SK-N-SH (cell line): ENCODE measurements at regions not wholly inside any gene's neighbourhood (a gene's known extent, or its start where the extent isn't known, plus 50 kb on each side); places are given as distances from the start of the nearest gene placed in this dataset.

Source experiments
- CTCF ChIA-PET: fragments of 300-600, 350-600 bp; formaldehyde crosslinking; extraction: SDS; loops from one replicate; lab custom pipeline; 2021; lab: Yijun Ruan, JAX
- POLR2A ChIA-PET: fragments of 350-600 bp; sonication (Branson Sonifier 250); formaldehyde crosslinking; extraction: SDS; loops from one replicate; lab custom pipeline; 2020; ENCODE audit warnings: antibody characterized with exemption, inconsistent platforms; lab: Yijun Ruan, JAX
- DNase-seq: peaks from one replicate; pipeline ENCODE4 v3.0.0; 2012
- H2AFZ ChIP-seq: fragments of 200-600 bp; sonication (generic); 2 replicates; pipeline ENCODE4 v1.8.1; 2016; ENCODE audit warnings: antibody characterized with exemption, mild to moderate bottlenecking, low read depth
- H3F3A ChIP-seq: fragments of 200-600 bp; sonication (generic); replicated peaks from 2 replicates; pipeline ENCODE3; 2016; ENCODE audit warnings: antibody characterized with exemption, mild to moderate bottlenecking; ENCODE audit not compliant: insufficient read depth
- H3K27ac ChIP-seq, 2 experiments: fragments of 200-500 bp in 1 of 2; fragments of 200-600 bp in 1 of 2; sonication (Bioruptor generic) in 1 of 2; sonication (generic), shearing (Covaris generic) in 1 of 2; 2 replicates each; pipeline versions ENCODE4 v1.5.1 to v1.6.1; 2014 to 2016; ENCODE audit warnings: low read depth in 2 of 2, inconsistent platforms in 1 of 2, low read length in 1 of 2, mild to moderate bottlenecking in 1 of 2, mixed read lengths in 1 of 2
- H3K27me3 ChIP-seq: fragments of 200-600 bp; sonication (generic), shearing (Covaris generic); 2 replicates; pipeline ENCODE4 v1.6.1; 2016; ENCODE audit warnings: mixed run types; ENCODE audit not compliant: insufficient read depth
- H3K36me3 ChIP-seq, 2 experiments: fragments of 200-500 bp in 1 of 2; fragments of 200-600 bp in 1 of 2; sonication (Bioruptor generic) in 1 of 2; sonication (generic) in 1 of 2; replicated peaks in 1 of 2; 2 replicates each; pipeline versions ENCODE3 to v1.5.1; 2014 to 2016; ENCODE audit warnings: low read length in 1 of 2, mild to moderate bottlenecking in 1 of 2; ENCODE audit not compliant: insufficient read depth in 2 of 2, control insufficient read depth in 1 of 2
- H3K4me1 ChIP-seq, 2 experiments: fragments of 200-500 bp in 1 of 2; fragments of 200-600 bp in 1 of 2; sonication (Bioruptor generic) in 1 of 2; sonication (generic), shearing (Covaris generic) in 1 of 2; 2 replicates each; pipeline versions ENCODE4 v1.5.1 to v1.6.1; 2014 to 2016; ENCODE audit warnings: low read depth in 1 of 2, low read length in 1 of 2, mixed run types in 1 of 2; ENCODE audit not compliant: insufficient read depth in 2 of 2, control insufficient read depth in 1 of 2
- H3K4me2 ChIP-seq: fragments of 200-600 bp; sonication (generic), shearing (Covaris generic); 2 replicates; pipeline ENCODE4 v1.6.1; 2017; ENCODE audit warnings: mixed run types
- H3K4me3 ChIP-seq, 2 experiments: fragments of 200-500 bp in 1 of 2; fragments of 200-600 bp in 1 of 2; sonication (Bioruptor generic) in 1 of 2; sonication (generic), shearing (Covaris generic) in 1 of 2; 2 replicates each; pipeline versions ENCODE4 v1.5.1 to v1.8.1; 2014 to 2016; ENCODE audit warnings: low read depth in 2 of 2, inconsistent platforms in 1 of 2, low read length in 1 of 2, mild to moderate bottlenecking in 1 of 2, mixed read lengths in 1 of 2, moderate library complexity in 1 of 2
- H3K79me2 ChIP-seq: fragments of 200-600 bp; sonication (generic); 2 replicates; pipeline ENCODE4 v1.8.1; 2017; ENCODE audit warnings: mild to moderate bottlenecking; ENCODE audit not compliant: insufficient read depth
- H3K9ac ChIP-seq: fragments of 200-600 bp; sonication (generic); 2 replicates; pipeline ENCODE4 v1.6.1; 2017; ENCODE audit warnings: mixed run types
- H3K9me2 ChIP-seq: fragments of 200-600 bp; sonication (generic); 2 replicates; pipeline ENCODE4 v1.6.1; 2017; ENCODE audit warnings: mixed run types
- H3K9me3 ChIP-seq: fragments of 200-600 bp; sonication (generic); 2 replicates; pipeline ENCODE4 v1.6.1; 2017; ENCODE audit warnings: mixed run types, mild to moderate bottlenecking, moderate library complexity
- H4K20me1 ChIP-seq: fragments of 200-600 bp; sonication (generic); 2 replicates; pipeline ENCODE4 v1.6.1; 2017; ENCODE audit warnings: mild to moderate bottlenecking, mixed run types; ENCODE audit not compliant: insufficient read depth
- CHD2 ChIP-seq: fragments of 150-350 bp; IDR thresholded peaks from 2 replicates; pipeline ENCODE4 v1.6.1; 2018; ENCODE audit warnings: low read length; ENCODE audit not compliant: partially characterized antibody
- CTCF ChIP-seq: fragments of 200-600 bp; sonication (generic); IDR thresholded peaks from 2 replicates; pipeline ENCODE4 v1.6.1; 2017; ENCODE audit warnings: antibody characterized with exemption, mild to moderate bottlenecking, moderate library complexity
- ELF1 ChIP-seq: IDR thresholded peaks from 2 replicates; pipeline ENCODE4 v1.4.0; 2012
- FOSL2 ChIP-seq: IDR thresholded peaks from 2 replicates; pipeline ENCODE4 v1.4.0; 2012; ENCODE audit warnings: low read depth, mild to moderate bottlenecking, moderate library complexity, borderline replicate concordance
- FOXJ3 ChIP-seq: sonication (generic); formaldehyde crosslinking; IDR thresholded peaks from 2 replicates; pipeline ENCODE4 v1.5.1; 2020; ENCODE audit warnings: mild to moderate bottlenecking, missing genetic modification reagents
- FOXM1 ChIP-seq: IDR thresholded peaks from 2 replicates; pipeline ENCODE4 v1.4.0; 2012; ENCODE audit warnings: low read depth, mild to moderate bottlenecking
- GABPA ChIP-seq: IDR thresholded peaks from 2 replicates; pipeline ENCODE4 v1.4.0; 2012; ENCODE audit warnings: low read depth, mild to moderate bottlenecking
- JUND ChIP-seq: IDR thresholded peaks from 2 replicates; pipeline ENCODE4 v1.4.0; 2012
- MAX ChIP-seq: IDR thresholded peaks from 2 replicates; pipeline ENCODE4 v1.4.0; 2012; ENCODE audit warnings: low read depth
- MXI1 ChIP-seq: IDR thresholded peaks from 2 replicates; pipeline ENCODE4 v1.6.1; 2012; ENCODE audit warnings: mild to moderate bottlenecking, low read depth, low read length, improper control_type of control experiment
- NFIC ChIP-seq: IDR thresholded peaks from 2 replicates; pipeline ENCODE4 v1.4.0; 2012; ENCODE audit warnings: borderline replicate concordance
- NRF1 ChIP-seq: IDR thresholded peaks from 2 replicates; pipeline ENCODE4 v1.6.1; 2012; ENCODE audit warnings: low read depth, mild to moderate bottlenecking, low read length
- POLR2AphosphoS5 ChIP-seq: IDR thresholded peaks from 2 replicates; pipeline ENCODE4 v1.6.1; 2012; ENCODE audit warnings: low read depth, low read length
- RAD21 ChIP-seq: IDR thresholded peaks from 2 replicates; pipeline ENCODE4 v1.6.1; 2012; ENCODE audit warnings: mild to moderate bottlenecking, low read length
- RCOR1 ChIP-seq: fragments of 150-350 bp; IDR thresholded peaks from 2 replicates; pipeline ENCODE4 v1.6.1; 2017; ENCODE audit warnings: antibody characterized with exemption, low read length
- RFX5 ChIP-seq: IDR thresholded peaks from 2 replicates; pipeline ENCODE4 v1.6.1; 2012; ENCODE audit warnings: mild to moderate bottlenecking, improper control_type of control experiment, low read length
- RXRA ChIP-seq: IDR thresholded peaks from 2 replicates; pipeline ENCODE4 v1.4.0; 2012; ENCODE audit warnings: low read depth, mild to moderate bottlenecking, borderline replicate concordance
- SMC3 ChIP-seq: IDR thresholded peaks from 2 replicates; pipeline ENCODE4 v1.6.1; 2012; ENCODE audit warnings: low read depth, low read length, improper control_type of control experiment
- TAF1 ChIP-seq: IDR thresholded peaks from 2 replicates; pipeline ENCODE4 v1.6.1; 2012; ENCODE audit warnings: low read depth, mild to moderate bottlenecking, low read length, moderate library complexity, borderline replicate concordance
- TCF12 ChIP-seq: IDR thresholded peaks from 2 replicates; pipeline ENCODE4 v1.4.0; 2012
- TEAD4 ChIP-seq: IDR thresholded peaks from 2 replicates; pipeline ENCODE4 v1.4.0; 2012; ENCODE audit warnings: mild to moderate bottlenecking, borderline replicate concordance; ENCODE audit not compliant: insufficient read depth
- WGBS: methylation state at CpG from one replicate; pipeline ENCODE4 v1.1.6; 2017; ENCODE audit warnings: low lambda C conversion rate; 5-methylcytosine and 5-hydroxymethylcytosine counted together
- TF ChIP-seq, protein P1 (sequence below): IDR thresholded peaks from 2 replicates; pipeline ENCODE4 v1.6.1; 2012; ENCODE audit warnings: mild to moderate bottlenecking, low read depth, low read length, moderate library complexity

- H3K36me3 ChIP-seq, result no peaks in the 10 kb centered on the region
- H4K20me1 ChIP-seq, result no peaks in the 10 kb centered on the region
- H3K9me2 ChIP-seq, result no peaks in the 10 kb centered on the region
- TF ChIP-seq SMC3 (no peak), CTCF (no peak), NRF1 (no peak), MXI1 (no peak), RFX5 (no peak), FOXJ3 (CRISPR knock-in tag) (no peak), TCF12 (no peak), ELF1 (no peak), GABPA (no peak), POLR2AphosphoS5 (no peak), TEAD4 (no peak), NFIC (no peak), FOSL2 (no peak), CHD2 (no peak)
- TF ChIP-seq, protein P1, sequence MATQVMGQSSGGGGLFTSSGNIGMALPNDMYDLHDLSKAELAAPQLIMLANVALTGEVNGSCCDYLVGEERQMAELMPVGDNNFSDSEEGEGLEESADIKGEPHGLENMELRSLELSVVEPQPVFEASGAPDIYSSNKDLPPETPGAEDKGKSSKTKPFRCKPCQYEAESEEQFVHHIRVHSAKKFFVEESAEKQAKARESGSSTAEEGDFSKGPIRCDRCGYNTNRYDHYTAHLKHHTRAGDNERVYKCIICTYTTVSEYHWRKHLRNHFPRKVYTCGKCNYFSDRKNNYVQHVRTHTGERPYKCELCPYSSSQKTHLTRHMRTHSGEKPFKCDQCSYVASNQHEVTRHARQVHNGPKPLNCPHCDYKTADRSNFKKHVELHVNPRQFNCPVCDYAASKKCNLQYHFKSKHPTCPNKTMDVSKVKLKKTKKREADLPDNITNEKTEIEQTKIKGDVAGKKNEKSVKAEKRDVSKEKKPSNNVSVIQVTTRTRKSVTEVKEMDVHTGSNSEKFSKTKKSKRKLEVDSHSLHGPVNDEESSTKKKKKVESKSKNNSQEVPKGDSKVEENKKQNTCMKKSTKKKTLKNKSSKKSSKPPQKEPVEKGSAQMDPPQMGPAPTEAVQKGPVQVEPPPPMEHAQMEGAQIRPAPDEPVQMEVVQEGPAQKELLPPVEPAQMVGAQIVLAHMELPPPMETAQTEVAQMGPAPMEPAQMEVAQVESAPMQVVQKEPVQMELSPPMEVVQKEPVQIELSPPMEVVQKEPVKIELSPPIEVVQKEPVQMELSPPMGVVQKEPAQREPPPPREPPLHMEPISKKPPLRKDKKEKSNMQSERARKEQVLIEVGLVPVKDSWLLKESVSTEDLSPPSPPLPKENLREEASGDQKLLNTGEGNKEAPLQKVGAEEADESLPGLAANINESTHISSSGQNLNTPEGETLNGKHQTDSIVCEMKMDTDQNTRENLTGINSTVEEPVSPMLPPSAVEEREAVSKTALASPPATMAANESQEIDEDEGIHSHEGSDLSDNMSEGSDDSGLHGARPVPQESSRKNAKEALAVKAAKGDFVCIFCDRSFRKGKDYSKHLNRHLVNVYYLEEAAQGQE, result no peak
- POLR2A ChIA-PET, result no interaction called here
- no peaks in the 10 kb centered on the region for H3K27me3 ChIP-seq
- DNase-seq, result no peak
- H3K4me2 ChIP-seq, result no peak overlapping the region
- no peaks in the 10 kb centered on the region for H3F3A ChIP-seq
- H3K9ac ChIP-seq, result no peak overlapping the region
- no peaks in the 10 kb centered on the region for H3K79me2 ChIP-seq
- CTCF ChIA-PET, result no interaction called here
- no peaks in the 10 kb centered on the region for H3K9me3 ChIP-seq
- H3K4me1 ChIP-seq, result no peaks in the 10 kb centered on the region
- no peak overlapping the region for H2AFZ ChIP-seq
- WGBS, result 55% methylated on average over 3 of the region's 3 CpGs
- no peak overlapping the region for H3K27ac ChIP-seq
- H3K4me3 ChIP-seq, result no peak overlapping the region
Measured at GRCh38 chr2:210753386-210753785, 197.0 kb downstream of the CPS1 start.

GRCh38 chr2:210756855-210757254 is 200.5 kb downstream of the CPS1 start:
- ChIA-PET CTCF (interaction anchor here (1.4 kb wide), 1 partner anchor 11 kb away, joined by 4 read pairs; no protein-coding TSS in a partner anchor), POLR2A (no interaction called here)
- Histone ChIP-seq H3K27me3 (no peaks in the 10 kb centered on the region), H3K9me3 (no peaks in the 10 kb centered on the region), H2AFZ (no peak overlapping the region), H4K20me1 (no peaks in the 10 kb centered on the region), H3K27ac (no peak overlapping the region), H3K9ac (no peak overlapping the region), H3K36me3 (no peaks in the 10 kb centered on the region), H3K9me2 (no peaks in the 10 kb centered on the region), H3K4me3 (no peak overlapping the region), H3K4me1 (no peaks in the 10 kb centered on the region), H3K4me2 (no peak overlapping the region), H3K79me2 (no peaks in the 10 kb centered on the region), H3F3A (no peaks in the 10 kb centered on the region)
- TF ChIP-seq RAD21, result no peak
- no peak for TF ChIP-seq RCOR1
- TF ChIP-seq CHD2, result no peak
- no peak for TF ChIP-seq ELF1
- no peak for TF ChIP-seq SMC3
- no peak for TF ChIP-seq MAX
- no peak for TF ChIP-seq GABPA
- TF ChIP-seq JUND, result no peak
- TF ChIP-seq TAF1, result no peak
- TF ChIP-seq RFX5, result no peak
- no peak for TF ChIP-seq FOXM1
- no peak for TF ChIP-seq NFIC
- no peak for TF ChIP-seq RXRA
- no peak for DNase-seq
